ENCODE measurements at regions not wholly inside any gene's neighbourhood (a gene's known extent, or its start where the extent isn't known, plus 50 kb on each side); places are given as distances from the start of the nearest gene placed in this dataset.

DNA sequence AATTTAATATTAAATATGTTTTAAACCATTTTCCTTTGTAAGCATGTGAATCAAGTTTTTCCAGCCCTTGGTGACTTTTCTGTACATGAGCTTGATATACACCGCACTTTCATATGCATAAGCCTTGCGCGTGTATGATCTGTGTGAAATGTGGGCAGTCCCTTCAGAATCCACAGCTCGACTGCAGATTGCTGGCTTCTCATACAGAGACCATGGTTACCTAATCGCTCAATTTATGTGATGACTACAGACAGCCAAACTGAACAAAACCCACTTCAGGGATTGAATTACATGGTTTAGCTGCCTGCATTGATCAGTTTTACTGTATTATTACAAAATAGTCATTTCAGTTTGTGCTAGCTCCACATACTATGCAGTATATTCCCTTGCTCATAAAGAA is 212.3 kb upstream of the NECTIN3 start:
- H2BK20ac ChIP-seq (ENCODE audit: low read depth, low read length, poor library complexity, severe bottlenecking): no peak overlapping the region
- no peak overlapping the region for H2AK5ac ChIP-seq (ENCODE audit: insufficient read length, low read length)
- Mint-ChIP-seq H3K9me3 (no peaks in the 10 kb centered on the region), H3K4me1 (no peaks in the 10 kb centered on the region), H3K27me3 (ENCODE audit: low read depth) (no peaks in the 10 kb centered on the region), H3K36me3 (ENCODE audit: insufficient read depth in 1 of 3, low read depth in 3 of 3) (no peaks in the 10 kb centered on the region), H3K4me3 (no peak overlapping the region), H3K27ac (no peak overlapping the region)
- H3K4ac ChIP-seq (ENCODE audit: low read depth, low read length): no peak overlapping the region
- WGBS (ENCODE audit: extremely low coverage, insufficient read length, low lambda C conversion rate): no CpG with 5 or more reads among the region's 5 CpGs
- no peak overlapping the region for H3K9ac ChIP-seq (ENCODE audit: extremely low read depth, insufficient read length, low read length)
- no peak overlapping the region for H2BK5ac ChIP-seq (ENCODE audit: insufficient read length, low read length)
- no peak overlapping the region for H2BK120ac ChIP-seq (ENCODE audit: low read depth, low read length, poor library complexity, severe bottlenecking)
- no peak overlapping the region for H3K14ac ChIP-seq (ENCODE audit: insufficient read depth, low read length)
- no peak overlapping the region for H4K8ac ChIP-seq (replicated peaks; ENCODE audit: insufficient read length, low read depth, low read length)
- H4K20me1 ChIP-seq (ENCODE audit: control insufficient read depth, insufficient read depth, insufficient read length): no peaks in the 10 kb centered on the region
- no peaks in the 10 kb centered on the region for H3K79me2 ChIP-seq (ENCODE audit: insufficient read depth, low read length)
- H3T11ph ChIP-seq (ENCODE audit: low read length): no peak overlapping the region
- H3K4me1 ChIP-seq (ENCODE audit: insufficient read depth, low read length): no peaks in the 10 kb centered on the region
- no peak for DNase-seq
- no peak overlapping the region for H3K18ac ChIP-seq (ENCODE audit: insufficient read length, low read depth, low read length)
- no peak overlapping the region for H2AFZ ChIP-seq (ENCODE audit: low read length)
- H3K27ac ChIP-seq (ENCODE audit: insufficient read length, low read depth, low read length): no peak overlapping the region
- no peaks in the 10 kb centered on the region for H3K23me2 ChIP-seq (ENCODE audit: insufficient read length, low read depth, low read length, poor library complexity, severe bottlenecking)
- no peak overlapping the region for H3K56ac ChIP-seq (ENCODE audit: insufficient read length, low read depth, low read length)
- H3K4me2 ChIP-seq (ENCODE audit: insufficient read depth, insufficient read length, low read length): no peak overlapping the region
- H3K79me1 ChIP-seq (ENCODE audit: insufficient read depth, low read depth, low read length, poor library complexity, severe bottlenecking): no peaks in the 10 kb centered on the region
- no peaks in the 10 kb centered on the region for H3K9me3 ChIP-seq (ENCODE audit: control insufficient read depth, low read depth, low read length)
- H4K5ac ChIP-seq (ENCODE audit: insufficient read length, low read depth, low read length): no peak overlapping the region
- no peak overlapping the region for H4K91ac ChIP-seq (ENCODE audit: insufficient read length, low read depth, low read length)
- TF ChIP-seq, protein P1, sequence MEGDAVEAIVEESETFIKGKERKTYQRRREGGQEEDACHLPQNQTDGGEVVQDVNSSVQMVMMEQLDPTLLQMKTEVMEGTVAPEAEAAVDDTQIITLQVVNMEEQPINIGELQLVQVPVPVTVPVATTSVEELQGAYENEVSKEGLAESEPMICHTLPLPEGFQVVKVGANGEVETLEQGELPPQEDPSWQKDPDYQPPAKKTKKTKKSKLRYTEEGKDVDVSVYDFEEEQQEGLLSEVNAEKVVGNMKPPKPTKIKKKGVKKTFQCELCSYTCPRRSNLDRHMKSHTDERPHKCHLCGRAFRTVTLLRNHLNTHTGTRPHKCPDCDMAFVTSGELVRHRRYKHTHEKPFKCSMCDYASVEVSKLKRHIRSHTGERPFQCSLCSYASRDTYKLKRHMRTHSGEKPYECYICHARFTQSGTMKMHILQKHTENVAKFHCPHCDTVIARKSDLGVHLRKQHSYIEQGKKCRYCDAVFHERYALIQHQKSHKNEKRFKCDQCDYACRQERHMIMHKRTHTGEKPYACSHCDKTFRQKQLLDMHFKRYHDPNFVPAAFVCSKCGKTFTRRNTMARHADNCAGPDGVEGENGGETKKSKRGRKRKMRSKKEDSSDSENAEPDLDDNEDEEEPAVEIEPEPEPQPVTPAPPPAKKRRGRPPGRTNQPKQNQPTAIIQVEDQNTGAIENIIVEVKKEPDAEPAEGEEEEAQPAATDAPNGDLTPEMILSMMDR (conservative IDR thresholded peaks at IDR 0.05): no peak
- no peak overlapping the region for H2BK15ac ChIP-seq (ENCODE audit: low read depth, low read length)
- no peak overlapping the region for H3K23ac ChIP-seq (ENCODE audit: insufficient read length, low read depth, low read length)
- H2BK12ac ChIP-seq (ENCODE audit: insufficient read length, low read depth, low read length): no peak overlapping the region
- no peaks in the 10 kb centered on the region for H3K27me3 ChIP-seq (ENCODE audit: insufficient read depth, low read length)

All from H9 (cell line).